HuH-7 (cell line): ENCODE measurements at regions not wholly inside any gene's neighbourhood (a gene's known extent, or its start where the extent isn't known, plus 50 kb on each side); places are given as distances from the start of the nearest gene placed in this dataset.
"Not testable (repeated sequence)": the region's sequence is repeated elsewhere in the genome, so short reads cannot be mapped to it uniquely, and the experiment has no call there.

Source experiments
- DNase-seq: peaks from one replicate; pipeline ENCODE4 v3.0.0; 2011; ENCODE audit warnings: low spot score

GRCh38 chr5:112472614-112473013, 53.5 kb upstream of the EPB41L4A start:
- DNase-seq: no peak

- no peak for DNase-seq
These were observed 54.9 kb upstream of the EPB41L4A start for GRCh38 chr5:112473989-112474388.

- DNase-seq: no peak
These were observed 56.8 kb upstream of the EPB41L4A start for GRCh38 chr5:112475747-112476365.

- no peak for DNase-seq
These were observed 60.3 kb upstream of the EPB41L4A start for GRCh38 chr5:112479418-112479817.

- DNase-seq: no peak
These were observed 61.4 kb upstream of the EPB41L4A start for GRCh38 chr5:112480501-112480900.

- no peak for DNase-seq
These were observed 64.6 kb upstream of the EPB41L4A start for GRCh38 chr5:112483704-112484103.

GRCh38 chr5:112485934-112486355, 66.9 kb upstream of the EPB41L4A start:
- DNase-seq: no peak

- no peak for DNase-seq
These were observed 72.2 kb upstream of the EPB41L4A start for GRCh38 chr5:112491257-112491656.

- DNase-seq: peak; percentile 32
These were observed 73.2 kb upstream of the EPB41L4A start for GRCh38 chr5:112492291-112492690.

- DNase-seq: not testable (repeated sequence)
These were observed 84.8 kb upstream of the EPB41L4A start for GRCh38 chr5:112503749-112504501.

- not testable (repeated sequence) for DNase-seq
These were observed 90.0 kb upstream of the EPB41L4A start for GRCh38 chr5:112509097-112509496.

GRCh38 chr5:112511920-112512319, 92.8 kb upstream of the EPB41L4A start:
- DNase-seq: no peak

- DNase-seq: no peak
These were observed 93.8 kb upstream of the EPB41L4A start for GRCh38 chr5:112512901-112513300.

- no peak for DNase-seq
These were observed 95.0 kb upstream of the EPB41L4A start for GRCh38 chr5:112514111-112514510.

- DNase-seq: not testable (repeated sequence)
These were observed 101.4 kb upstream of the EPB41L4A start for GRCh38 chr5:112520474-112520873.

GRCh38 chr5:112522891-112523673, 104.0 kb upstream of the EPB41L4A start:
- not testable (repeated sequence) for DNase-seq

GRCh38 chr5:112523674-112524263, 104.7 kb upstream of the EPB41L4A start:
- not testable (repeated sequence) for DNase-seq

GRCh38 chr5:112525217-112525616, 106.1 kb upstream of the EPB41L4A start:
- DNase-seq: no peak

- DNase-seq: no peak
These were observed 109.9 kb upstream of the EPB41L4A start for GRCh38 chr5:112528928-112529327.

- DNase-seq: peak; percentile 12
These were observed 110.4 kb upstream of the EPB41L4A start for GRCh38 chr5:112529525-112529924.

GRCh38 chr5:112532654-112533360, 113.7 kb upstream of the EPB41L4A start:
- no peak for DNase-seq

GRCh38 chr5:112533362-112533761, 114.3 kb upstream of the EPB41L4A start:
- no peak for DNase-seq
